ENCODE measurements at regions not wholly inside any gene's neighbourhood (a gene's known extent, or its start where the extent isn't known, plus 50 kb on each side); places are given as distances from the start of the nearest gene placed in this dataset.

- Histone ChIP-seq H3K9ac (ENCODE audit: low read length) (no peak overlapping the region), H3K27me3 (ENCODE audit: low read depth, low read length) (no peaks in the 10 kb centered on the region), H3K79me2 (ENCODE audit: low read length) (no peaks in the 10 kb centered on the region), H3K36me3 (replicated peaks; ENCODE audit: low read depth, low read length) (no peaks in the 10 kb centered on the region), H3K27ac (ENCODE audit: low read length) (no peak overlapping the region), H3K4me1 (ENCODE audit: low read length) (no peaks in the 10 kb centered on the region), H4K20me1 (ENCODE audit: insufficient read depth, low read length) (no peaks in the 10 kb centered on the region), H3K9me3 (ENCODE audit: insufficient read depth, low read length) (no peaks in the 10 kb centered on the region), H3K4me2 (ENCODE audit: low read length) (no peak overlapping the region), H2AFZ (ENCODE audit: low read depth, low read length) (no peak overlapping the region), H3K4me3 (ENCODE audit: low read length) (no peak overlapping the region)
- TF ChIP-seq EZH2phosphoT487 (IDR thresholded peaks at IDR 0.05; ENCODE audit: low read depth), result no peak
- TF ChIP-seq CTCF (IDR thresholded peaks at IDR 0.05; ENCODE audit: low read depth, low read length), result no peak; the same call in 1 of the 2 replicates
Measured at GRCh38 chr1:96346719-96347118, 374.9 kb upstream of the PTBP2 start.

DNA sequence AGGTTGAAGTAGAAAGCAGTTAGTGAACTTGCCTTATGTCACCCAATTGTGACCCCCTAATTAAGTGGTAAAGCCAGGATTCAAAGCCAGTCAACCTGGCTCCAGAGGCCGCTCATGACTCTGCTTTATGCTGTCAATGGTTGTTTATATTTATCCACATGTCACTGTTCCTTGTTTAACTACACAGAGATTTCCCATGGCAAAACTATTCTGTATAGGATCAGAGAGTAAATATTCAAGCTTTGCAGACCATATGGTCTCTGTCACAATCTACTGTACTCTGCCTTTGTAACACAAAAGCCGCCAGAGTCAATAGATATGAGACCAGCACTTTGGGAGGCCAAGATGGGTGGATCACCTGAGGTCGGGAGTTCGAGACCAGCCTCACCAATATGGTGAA is 371.7 kb upstream of the PTBP2 start:
- no peaks in the 10 kb centered on the region for H3K36me3 ChIP-seq (replicated peaks; ENCODE audit: low read depth, low read length)
- no peak overlapping the region for H3K27ac ChIP-seq (ENCODE audit: low read length)
- no peaks in the 10 kb centered on the region for H3K4me1 ChIP-seq (ENCODE audit: low read length)

DNA sequence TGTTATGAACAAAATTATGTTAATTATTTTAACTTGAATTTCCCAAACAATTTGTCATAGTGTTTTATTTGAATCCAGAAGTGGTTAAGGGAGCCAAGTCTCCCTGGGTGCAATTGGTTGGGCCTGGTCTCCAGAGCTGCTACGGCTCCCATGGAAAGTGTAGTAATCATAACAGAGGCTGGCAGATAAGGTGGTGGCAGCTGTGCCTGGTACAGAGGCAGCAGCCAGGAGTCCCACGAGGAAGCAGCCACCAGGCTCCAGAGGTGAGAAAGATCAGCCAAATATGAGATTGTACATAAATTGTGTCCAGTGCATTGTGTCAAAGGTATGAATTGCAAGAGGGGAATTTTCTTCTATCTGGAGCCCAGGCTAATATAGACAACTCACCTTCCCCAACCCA is 368.9 kb upstream of the PTBP2 start:
- no peak overlapping the region for H3K4me3 ChIP-seq (ENCODE audit: low read length)
- no peaks in the 10 kb centered on the region for H3K9me3 ChIP-seq (ENCODE audit: insufficient read depth, low read length)
- H4K20me1 ChIP-seq (ENCODE audit: insufficient read depth, low read length), result no peaks in the 10 kb centered on the region
- no peak for TF ChIP-seq EZH2phosphoT487 (IDR thresholded peaks at IDR 0.05; ENCODE audit: low read depth)
- no peak for TF ChIP-seq CTCF (IDR thresholded peaks at IDR 0.05; ENCODE audit: low read depth, low read length)
- H3K27ac ChIP-seq (ENCODE audit: low read length), result no peak overlapping the region
- H3K9ac ChIP-seq (ENCODE audit: low read length), result no peak overlapping the region
- H3K4me1 ChIP-seq (ENCODE audit: low read length), result no peaks in the 10 kb centered on the region
- no peak overlapping the region for H3K4me2 ChIP-seq (ENCODE audit: low read length)
- H2AFZ ChIP-seq (ENCODE audit: low read depth, low read length), result no peak overlapping the region
- no peaks in the 10 kb centered on the region for H3K36me3 ChIP-seq (replicated peaks; ENCODE audit: low read depth, low read length)
- no peaks in the 10 kb centered on the region for H3K27me3 ChIP-seq (ENCODE audit: low read depth, low read length)
- H3K79me2 ChIP-seq (ENCODE audit: low read length), result no peaks in the 10 kb centered on the region

More for the DNA sequence above, 371.7 kb upstream of the PTBP2 start:
- H3K9me3 ChIP-seq (ENCODE audit: insufficient read depth, low read length), result no peaks in the 10 kb centered on the region
- no peaks in the 10 kb centered on the region for H3K79me2 ChIP-seq (ENCODE audit: low read length)
- no peaks in the 10 kb centered on the region for H4K20me1 ChIP-seq (ENCODE audit: insufficient read depth, low read length)
- no peak overlapping the region for H2AFZ ChIP-seq (ENCODE audit: low read depth, low read length)
- H3K27me3 ChIP-seq (ENCODE audit: low read depth, low read length), result no peaks in the 10 kb centered on the region
- TF ChIP-seq CTCF (IDR thresholded peaks at IDR 0.05; ENCODE audit: low read depth, low read length), result no peak
- no peak for TF ChIP-seq EZH2phosphoT487 (IDR thresholded peaks at IDR 0.05; ENCODE audit: low read depth)
- H3K4me2 ChIP-seq (ENCODE audit: low read length), result no peak overlapping the region
- H3K9ac ChIP-seq (ENCODE audit: low read length), result no peak overlapping the region
- H3K4me3 ChIP-seq (ENCODE audit: low read length), result no peak overlapping the region

GRCh38 chr1:96355521-96355920 is 366.1 kb upstream of the PTBP2 start:
- TF ChIP-seq CTCF (IDR thresholded peaks at IDR 0.05; ENCODE audit: low read depth, low read length) (no peak), EZH2phosphoT487 (IDR thresholded peaks at IDR 0.05; ENCODE audit: low read depth) (no peak)
- Histone ChIP-seq H3K9me3 (ENCODE audit: insufficient read depth, low read length) (no peaks in the 10 kb centered on the region), H3K4me2 (ENCODE audit: low read length) (no peak overlapping the region)

More at GRCh38 chr1:96355521-96355920, 366.1 kb upstream of the PTBP2 start:
- Histone ChIP-seq H3K4me1 (ENCODE audit: low read length) (no peaks in the 10 kb centered on the region), H2AFZ (ENCODE audit: low read depth, low read length) (no peak overlapping the region), H3K4me3 (ENCODE audit: low read length) (no peak overlapping the region), H4K20me1 (ENCODE audit: insufficient read depth, low read length) (no peaks in the 10 kb centered on the region), H3K9ac (ENCODE audit: low read length) (no peak overlapping the region), H3K36me3 (replicated peaks; ENCODE audit: low read depth, low read length) (no peaks in the 10 kb centered on the region), H3K27ac (ENCODE audit: low read length) (no peak overlapping the region), H3K27me3 (ENCODE audit: low read depth, low read length) (no peaks in the 10 kb centered on the region), H3K79me2 (ENCODE audit: low read length) (no peaks in the 10 kb centered on the region)
